ENCODE measurements at regions not wholly inside any gene's neighbourhood (a gene's known extent, or its start where the extent isn't known, plus 50 kb on each side); places are given as distances from the start of the nearest gene placed in this dataset.

DNA sequence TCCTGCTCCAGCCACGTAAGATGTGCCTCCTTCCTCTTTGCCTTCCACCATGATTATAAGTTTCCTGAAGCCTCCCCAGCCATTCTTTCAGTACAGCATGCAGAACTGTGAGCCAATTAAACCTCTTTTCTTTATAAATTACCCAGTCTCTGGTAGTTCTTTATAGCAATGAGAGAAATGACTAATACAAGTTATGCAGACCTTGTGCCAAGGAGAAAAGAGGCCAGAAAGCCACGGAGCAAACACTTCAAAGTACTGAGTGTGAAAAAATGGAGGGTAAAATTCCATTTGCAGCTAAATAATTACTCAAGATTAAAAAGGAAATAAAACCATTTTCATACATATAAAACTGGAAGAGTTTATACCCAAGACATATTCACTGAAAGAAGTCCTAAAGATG is 213.6 kb upstream of the LINGO1 start:
- H3K36me3 ChIP-seq (ENCODE audit: control insufficient read depth in 2 of 2, extremely low read depth in 1 of 2, insufficient read depth in 1 of 2, low read length in 1 of 2): no peaks in the 10 kb centered on the region
- Mint-ChIP-seq H3K27me3 (peaks cover 38 to 47% of the 10 kb centered on the region in 2 donors), H3K27ac (no peak overlapping the region), H3K36me3 (peaks cover 3% of the 10 kb centered on the region), H3K4me3 (no peak overlapping the region), H3K9me3 (peaks cover 3 to 20% (median 4%) of the 10 kb centered on the region in 3 donors), H3K4me1 (no peaks in the 10 kb centered on the region)
- POLR2A ChIA-PET: no interaction called here
- ATAC-seq (replicated peaks in 1 of 4): no peak
- no peak overlapping the region for H3K27ac ChIP-seq (ENCODE audit: low read length)
- H3K4me3 ChIP-seq (ENCODE audit: control insufficient read depth in 1 of 2, extremely low read depth in 1 of 2, low read length in 1 of 2): no peak overlapping the region
- no CpG with 5 or more reads among the region's 2 CpGs for WGBS (ENCODE audit: insufficient coverage)
- CTCF ChIA-PET: interaction anchor here in 1 of 2 donors (0.6 kb wide), 1 partner anchor 349 kb away, joined by 3 read pairs; no protein-coding TSS in a partner anchor
- H3K4me1 ChIP-seq (ENCODE audit: control insufficient read depth in 1 of 2, extremely low read depth in 1 of 2, insufficient read depth in 2 of 2, low read length in 2 of 2): no peaks in the 10 kb centered on the region
- DNase-seq: no peak
- peaks cover 0 to 15% of the 10 kb centered on the region in 2 experiments for H3K27me3 ChIP-seq (replicated peaks in 1 of 2; ENCODE audit: control insufficient read depth in 2 of 2, extremely low read depth in 1 of 2, insufficient read depth in 2 of 2, low read length in 1 of 2)
- H3K9me3 ChIP-seq: no peaks in the 10 kb centered on the region

DNA sequence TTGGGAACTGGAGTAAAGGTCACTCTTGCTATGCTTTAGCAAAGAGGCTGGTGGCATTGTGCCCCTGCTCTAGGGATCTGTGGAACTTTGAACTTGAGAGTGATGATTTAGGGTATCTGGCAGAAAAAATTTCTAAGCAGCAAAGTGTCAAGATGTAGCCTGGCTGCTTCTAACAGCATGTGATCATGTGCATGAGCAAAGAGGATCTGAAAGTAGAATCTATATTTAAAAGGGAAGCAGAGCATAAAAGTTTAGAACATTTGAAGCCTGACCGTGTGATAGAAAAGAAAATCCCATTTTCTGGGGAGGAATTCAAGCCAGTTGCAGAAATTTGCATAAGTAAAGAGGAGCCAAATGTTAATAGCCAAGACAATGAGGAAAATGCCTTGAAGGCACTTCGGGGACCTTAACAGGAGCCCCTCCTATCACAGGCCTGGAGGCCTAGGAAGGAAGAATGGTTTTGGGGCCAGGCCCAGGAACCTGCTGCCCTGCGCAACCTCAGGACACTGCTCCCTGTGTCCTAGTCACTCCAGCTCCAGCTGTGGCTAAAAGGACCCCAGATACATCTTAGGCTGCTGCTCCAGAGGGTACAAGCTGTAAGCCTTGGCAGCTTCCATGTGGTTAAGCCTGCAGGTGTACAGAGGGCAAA is 212.2 kb upstream of the LINGO1 start:
- Mint-ChIP-seq H3K27ac (no peak overlapping the region), H3K4me1 (no peaks in the 10 kb centered on the region), H3K4me3 (no peak overlapping the region), H3K27me3 (peaks cover 36 to 52% of the 10 kb centered on the region in 2 donors), H3K36me3 (peaks cover 3% of the 10 kb centered on the region), H3K9me3 (peaks cover 3 to 15% (median 4%) of the 10 kb centered on the region in 3 donors)
- ATAC-seq (replicated peaks in 1 of 4) (no peak), DNase-seq (no peak)
- ChIA-PET POLR2A (no interaction called here), CTCF (no interaction called here)
- Histone ChIP-seq H3K4me3 (ENCODE audit: control insufficient read depth in 1 of 2, extremely low read depth in 1 of 2, low read length in 1 of 2) (no peak overlapping the region), H3K9me3 (no peaks in the 10 kb centered on the region), H3K27ac (ENCODE audit: low read length) (no peak overlapping the region), H3K27me3 (replicated peaks in 1 of 2; ENCODE audit: control insufficient read depth in 2 of 2, extremely low read depth in 1 of 2, insufficient read depth in 2 of 2, low read length in 1 of 2) (peaks cover 0 to 24% of the 10 kb centered on the region in 2 experiments), H3K36me3 (ENCODE audit: control insufficient read depth in 2 of 2, extremely low read depth in 1 of 2, insufficient read depth in 1 of 2, low read length in 1 of 2) (no peaks in the 10 kb centered on the region), H3K4me1 (ENCODE audit: control insufficient read depth in 1 of 2, extremely low read depth in 1 of 2, insufficient read depth in 2 of 2, low read length in 2 of 2) (no peaks in the 10 kb centered on the region)
- WGBS (ENCODE audit: insufficient coverage): 88% methylated on average over 3 of the region's 3 CpGs

DNA sequence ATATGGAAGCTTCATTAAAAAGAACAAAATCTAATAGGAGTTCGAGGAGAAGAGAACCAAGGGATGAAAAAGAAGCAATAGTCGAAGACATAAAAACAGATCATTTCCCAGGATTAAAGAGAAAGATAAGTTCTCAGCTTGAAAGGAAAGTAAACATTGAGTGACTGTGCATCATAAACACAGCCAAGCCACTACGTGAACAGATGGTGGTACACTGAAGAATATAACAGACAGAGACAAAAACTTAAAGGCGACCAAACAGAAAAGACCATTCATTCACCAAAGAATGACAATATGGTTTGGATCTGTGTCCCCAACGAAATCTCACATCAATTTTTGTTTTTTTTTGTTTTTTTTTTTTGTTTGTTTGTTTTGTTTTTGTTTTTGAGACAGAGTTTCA is 210.8 kb upstream of the LINGO1 start:
- CTCF ChIA-PET: no interaction called here
- Histone ChIP-seq H3K27ac (ENCODE audit: low read length) (no peak overlapping the region), H3K4me3 (ENCODE audit: control insufficient read depth in 1 of 2, extremely low read depth in 1 of 2, low read length in 1 of 2) (no peak overlapping the region), H3K9me3 (no peaks in the 10 kb centered on the region), H3K36me3 (ENCODE audit: control insufficient read depth in 2 of 2, extremely low read depth in 1 of 2, insufficient read depth in 1 of 2, low read length in 1 of 2) (no peaks in the 10 kb centered on the region), H3K27me3 (replicated peaks in 1 of 2; ENCODE audit: control insufficient read depth in 2 of 2, extremely low read depth in 1 of 2, insufficient read depth in 2 of 2, low read length in 1 of 2) (peaks cover 0 to 31% of the 10 kb centered on the region in 2 experiments), H3K4me1 (ENCODE audit: control insufficient read depth in 1 of 2, extremely low read depth in 1 of 2, insufficient read depth in 2 of 2, low read length in 2 of 2) (no peaks in the 10 kb centered on the region)
- POLR2A ChIA-PET: no interaction called here
- Mint-ChIP-seq H3K36me3 (peaks cover 3% of the 10 kb centered on the region), H3K4me3 (no peak overlapping the region), H3K4me1 (no peaks in the 10 kb centered on the region), H3K27me3 (peaks cover 38 to 53% of the 10 kb centered on the region in 2 donors), H3K9me3 (peaks cover 3 to 9% (median 4%) of the 10 kb centered on the region in 3 donors), H3K27ac (no peak overlapping the region)
- ATAC-seq (replicated peaks in 1 of 4): no peak
- no CpG with 5 or more reads among the region's 5 CpGs for WGBS (ENCODE audit: insufficient coverage)
- no peak for DNase-seq

DNA sequence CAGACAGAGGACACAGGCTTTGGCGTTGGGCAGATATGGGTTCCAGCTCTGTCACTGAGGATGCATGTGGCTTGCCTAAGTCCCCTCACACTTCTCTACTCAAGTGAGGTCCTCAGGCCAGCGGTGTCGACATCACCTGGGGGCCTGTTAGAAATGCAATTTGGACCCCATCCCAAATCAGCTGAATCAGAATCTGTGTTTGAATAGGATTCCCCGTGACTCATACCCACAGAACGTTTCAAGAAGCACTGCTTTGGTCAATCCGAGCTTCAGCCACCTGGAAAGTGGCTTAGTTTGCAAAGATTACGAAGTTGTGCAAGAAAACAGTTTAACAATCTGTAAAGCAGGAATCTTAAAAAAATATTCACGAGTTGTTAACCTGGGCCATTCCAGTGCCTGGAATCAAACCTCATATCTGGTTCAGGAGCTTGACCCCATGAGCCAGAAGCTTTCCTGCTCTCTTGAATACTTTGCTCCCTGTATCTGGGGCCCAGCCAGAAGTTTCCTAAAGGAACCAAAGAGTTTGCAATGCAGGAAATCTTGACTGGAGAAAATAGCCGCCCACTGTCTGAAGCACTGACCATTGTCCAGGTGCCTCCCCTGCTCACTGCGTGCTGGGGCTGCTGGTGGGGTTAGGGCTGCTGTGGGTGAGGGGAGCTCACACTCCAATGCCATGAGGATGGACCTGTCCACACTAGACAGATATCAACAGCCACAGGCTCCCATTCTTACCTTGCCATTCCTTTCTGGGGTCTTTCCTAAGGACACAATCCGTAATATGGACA is 208.5 kb upstream of the LINGO1 start:
- no peak overlapping the region for H3K27ac Mint-ChIP-seq
- no peak overlapping the region for H3K4me3 Mint-ChIP-seq
- H3K36me3 Mint-ChIP-seq: peaks cover 3% of the 10 kb centered on the region
- H3K27ac ChIP-seq (ENCODE audit: low read length): no peak overlapping the region
- H3K27me3 ChIP-seq (replicated peaks in 1 of 2; ENCODE audit: control insufficient read depth in 2 of 2, extremely low read depth in 1 of 2, insufficient read depth in 2 of 2, low read length in 1 of 2): peaks cover 0 to 45% of the 10 kb centered on the region in 2 experiments
- no peaks in the 10 kb centered on the region for H3K9me3 ChIP-seq
- peaks cover 26 to 46% of the 10 kb centered on the region in 2 donors for H3K27me3 Mint-ChIP-seq
- H3K4me1 Mint-ChIP-seq: no peaks in the 10 kb centered on the region
- peaks cover 3 to 9% (median 4%) of the 10 kb centered on the region in 3 donors for H3K9me3 Mint-ChIP-seq
- no peak overlapping the region for H3K4me3 ChIP-seq (ENCODE audit: control insufficient read depth in 1 of 2, extremely low read depth in 1 of 2, low read length in 1 of 2)
- DNase-seq (no peak), ATAC-seq (replicated peaks in 1 of 4) (no peak)
- H3K36me3 ChIP-seq (ENCODE audit: control insufficient read depth in 2 of 2, extremely low read depth in 1 of 2, insufficient read depth in 1 of 2, low read length in 1 of 2): no peaks in the 10 kb centered on the region
- CTCF ChIA-PET: no interaction called here
- POLR2A ChIA-PET: no interaction called here
- WGBS (ENCODE audit: insufficient coverage): 62% methylated on average over 9 of the region's 11 CpGs
- H3K4me1 ChIP-seq (ENCODE audit: control insufficient read depth in 1 of 2, extremely low read depth in 1 of 2, insufficient read depth in 2 of 2, low read length in 2 of 2): no peaks in the 10 kb centered on the region

DNA sequence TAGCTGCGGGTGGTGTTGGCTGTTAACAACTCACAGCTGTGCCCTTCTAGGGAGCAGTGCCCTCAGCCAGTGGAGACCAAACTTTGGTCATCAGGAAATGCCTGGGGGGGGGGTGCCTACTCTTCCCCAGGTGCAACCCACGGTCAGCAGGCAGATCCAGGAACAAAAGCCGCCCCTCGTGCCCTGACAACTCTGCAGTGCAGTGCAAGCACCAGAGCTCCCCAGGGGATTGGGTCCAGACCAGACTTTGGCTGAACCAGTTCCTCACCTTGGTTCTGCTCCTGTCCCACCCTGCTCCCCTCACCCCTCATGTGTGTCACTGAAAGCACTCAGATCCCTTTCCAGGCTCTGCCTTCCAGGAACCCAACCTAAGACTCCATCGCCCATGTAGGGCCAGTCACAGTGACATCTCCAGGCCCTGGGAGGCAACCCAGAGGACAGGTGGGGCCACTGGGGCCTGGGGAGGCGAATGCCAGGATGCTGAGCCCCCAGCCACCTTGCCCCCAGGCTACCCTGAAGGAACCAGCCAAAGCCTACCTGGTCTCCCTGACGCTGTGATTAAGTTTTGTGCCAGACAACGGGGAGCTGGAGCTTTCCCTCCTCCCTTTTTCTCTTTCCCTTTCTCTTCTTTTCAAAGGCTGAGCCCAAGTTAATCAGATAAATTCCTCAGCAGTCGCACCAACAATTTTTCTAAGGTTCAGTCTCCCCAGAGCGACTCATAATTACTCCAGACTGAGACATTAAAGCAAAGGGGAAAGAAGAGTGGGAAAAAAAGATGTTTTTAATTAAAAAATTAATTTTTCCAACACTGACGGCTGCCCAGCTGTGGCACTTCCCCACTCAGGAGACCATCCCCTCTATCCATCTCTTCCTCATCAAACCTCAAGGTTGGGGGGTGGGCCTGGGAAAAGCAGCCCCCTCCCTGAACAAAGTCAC is 207.5 kb upstream of the LINGO1 start:
- Histone ChIP-seq H3K4me1 (ENCODE audit: control insufficient read depth in 1 of 2, extremely low read depth in 1 of 2, insufficient read depth in 2 of 2, low read length in 2 of 2) (no peaks in the 10 kb centered on the region), H3K36me3 (ENCODE audit: control insufficient read depth in 2 of 2, extremely low read depth in 1 of 2, insufficient read depth in 1 of 2, low read length in 1 of 2) (no peaks in the 10 kb centered on the region), H3K4me3 (ENCODE audit: control insufficient read depth in 1 of 2, extremely low read depth in 1 of 2, low read length in 1 of 2) (no peak overlapping the region), H3K27me3 (replicated peaks in 1 of 2; ENCODE audit: control insufficient read depth in 2 of 2, extremely low read depth in 1 of 2, insufficient read depth in 2 of 2, low read length in 1 of 2) (peaks cover 0 to 41% of the 10 kb centered on the region in 2 experiments), H3K27ac (ENCODE audit: low read length) (no peak overlapping the region), H3K9me3 (no peaks in the 10 kb centered on the region)
- Mint-ChIP-seq H3K27ac (no peak overlapping the region), H3K9me3 (peaks cover 3 to 9% (median 4%) of the 10 kb centered on the region in 3 donors), H3K36me3 (peaks cover 3% of the 10 kb centered on the region), H3K27me3 (peaks cover 21 to 41% of the 10 kb centered on the region in 2 donors), H3K4me3 (no peak overlapping the region), H3K4me1 (no peaks in the 10 kb centered on the region)
- ATAC-seq (replicated peaks in 1 of 4) (no peak), DNase-seq (no peak)
- POLR2A ChIA-PET: no interaction called here
- CTCF ChIA-PET: no interaction called here
- WGBS (ENCODE audit: insufficient coverage): 73% methylated on average over 6 of the region's 11 CpGs

DNA sequence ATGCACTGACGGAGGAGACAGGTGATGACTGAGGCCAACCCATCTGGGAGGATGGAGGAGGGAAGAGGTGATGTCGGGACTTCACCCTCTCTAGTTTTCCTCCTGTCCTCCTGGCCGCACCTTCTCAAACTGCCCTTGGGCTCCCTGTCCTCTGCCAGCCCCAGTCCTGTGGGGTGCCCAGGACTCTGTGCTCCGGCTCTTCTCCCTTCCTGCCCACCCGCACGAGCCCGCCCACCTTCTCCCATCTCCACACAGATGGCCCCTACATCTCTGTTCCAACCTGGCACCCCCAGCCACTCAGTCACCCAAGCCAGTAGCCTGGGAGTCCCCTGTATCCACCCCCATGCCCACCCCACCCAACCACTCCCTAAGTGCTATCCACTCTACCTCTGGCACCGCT is 206.7 kb upstream of the LINGO1 start:
- no peak overlapping the region for H3K27ac Mint-ChIP-seq
- H3K4me3 ChIP-seq (ENCODE audit: control insufficient read depth in 1 of 2, extremely low read depth in 1 of 2, low read length in 1 of 2): no peak overlapping the region
- H3K27me3 Mint-ChIP-seq: peaks cover 16 to 36% of the 10 kb centered on the region in 2 donors
- H3K4me3 Mint-ChIP-seq: no peak overlapping the region
- H3K36me3 Mint-ChIP-seq: no peaks in the 10 kb centered on the region
- no peaks in the 10 kb centered on the region for H3K4me1 ChIP-seq (ENCODE audit: control insufficient read depth in 1 of 2, extremely low read depth in 1 of 2, insufficient read depth in 2 of 2, low read length in 2 of 2)
- POLR2A ChIA-PET: no interaction called here
- peaks cover 0 to 4% (median 0%) of the 10 kb centered on the region in 3 donors for H3K9me3 Mint-ChIP-seq
- CTCF ChIA-PET: no interaction called here
- H3K36me3 ChIP-seq (ENCODE audit: control insufficient read depth in 2 of 2, extremely low read depth in 1 of 2, insufficient read depth in 1 of 2, low read length in 1 of 2): no peaks in the 10 kb centered on the region
- no peak for ATAC-seq (replicated peaks in 1 of 4)
- peaks cover 0 to 41% of the 10 kb centered on the region in 2 experiments for H3K27me3 ChIP-seq (replicated peaks in 1 of 2; ENCODE audit: control insufficient read depth in 2 of 2, extremely low read depth in 1 of 2, insufficient read depth in 2 of 2, low read length in 1 of 2)
- H3K9me3 ChIP-seq: no peaks in the 10 kb centered on the region
- no peaks in the 10 kb centered on the region for H3K4me1 Mint-ChIP-seq
- no peak overlapping the region for H3K27ac ChIP-seq (ENCODE audit: low read length)
- no peak for DNase-seq
- WGBS (ENCODE audit: insufficient coverage): 86% methylated on average over 5 of the region's 8 CpGs

Measured in T-cell (primary cell).